DND-41 (cell line): ENCODE measurements at regions not wholly inside any gene's neighbourhood (a gene's known extent, or its start where the extent isn't known, plus 50 kb on each side); places are given as distances from the start of the nearest gene placed in this dataset.

Source experiments
- ATAC-seq: fragments of 200-7000 bp; cut with Tn5 transposase; 3 replicates; pipeline ENCODE4 v1.9.1; 2021; ENCODE audit warnings: low read depth; ENCODE audit not compliant: insufficient read depth
- DNase-seq: peaks from one replicate; pipeline ENCODE4 v3.0.0-alpha.2; 2020
- H2AFZ ChIP-seq: 2 replicates; pipeline ENCODE4 v1.6.0; 2012; ENCODE audit warnings: low read depth, low read length
- H3K27ac ChIP-seq: 2 replicates; pipeline ENCODE4 v1.5.1; 2012; ENCODE audit warnings: low read length, inconsistent platforms
- H3K27me3 ChIP-seq: fragments of 200-600 bp; sonication (generic); 2 replicates; pipeline ENCODE4 v1.6.0; 2012; ENCODE audit warnings: low read length, mild to moderate bottlenecking, inconsistent platforms; ENCODE audit not compliant: insufficient read depth, poor library complexity
- H3K36me3 ChIP-seq: 2 replicates; pipeline ENCODE4 v1.5.1; 2012; ENCODE audit warnings: low read length, inconsistent platforms; ENCODE audit not compliant: insufficient read depth
- H3K4me1 ChIP-seq: 2 replicates; pipeline ENCODE4 v1.5.1; 2012; ENCODE audit warnings: mild to moderate bottlenecking, low read length; ENCODE audit not compliant: insufficient read depth
- H3K4me2 ChIP-seq: 2 replicates; pipeline ENCODE4 v1.6.0; 2012; ENCODE audit warnings: mild to moderate bottlenecking, moderate library complexity, low read length, inconsistent platforms; ENCODE audit not compliant: insufficient read depth
- H3K4me3 ChIP-seq, 2 experiments: fragments of 200-600 bp in 1 of 2; shearing (Covaris generic) in 1 of 2; 2 replicates each; pipeline ENCODE4 v1.5.1; 2012 to 2016; ENCODE audit warnings: inconsistent platforms in 2 of 2, low read length in 2 of 2, mild to moderate bottlenecking in 2 of 2, low read depth in 1 of 2, moderate library complexity in 1 of 2
- H3K79me2 ChIP-seq: 2 replicates; pipeline ENCODE4 v1.6.0; 2012; ENCODE audit warnings: low read length, inconsistent platforms; ENCODE audit not compliant: insufficient read depth
- H3K9ac ChIP-seq: 2 replicates; pipeline ENCODE4 v1.6.0; 2012; ENCODE audit warnings: low read depth, mild to moderate bottlenecking, inconsistent platforms, low read length, moderate library complexity
- H3K9me3 ChIP-seq: 2 replicates; pipeline ENCODE4 v1.5.1; 2012; ENCODE audit warnings: low read length, moderate library complexity, mild to moderate bottlenecking, inconsistent platforms; ENCODE audit not compliant: insufficient read depth, severe bottlenecking
- H4K20me1 ChIP-seq: 2 replicates; pipeline ENCODE4 v1.6.0; 2012; ENCODE audit warnings: low read length; ENCODE audit not compliant: insufficient read depth
- CTCF ChIP-seq: IDR thresholded peaks from 2 replicates; pipeline ENCODE4 v1.5.1; 2012; ENCODE audit warnings: borderline replicate concordance, low read length, moderate library complexity, mild to moderate bottlenecking; ENCODE audit not compliant: poor library complexity, severe bottlenecking; ENCODE audit errors: extremely low read depth
- EZH2 ChIP-seq: IDR thresholded peaks from 3 replicates; pipeline ENCODE4 v1.6.1; 2012; ENCODE audit warnings: borderline replicate concordance, low read depth, mild to moderate bottlenecking, moderate library complexity, low read length, inconsistent platforms; ENCODE audit not compliant: severe bottlenecking

GRCh38 chr1:30054126-30054525 lies 669.3 kb downstream of the MATN1 start:
- no peaks in the 10 kb centered on the region for H4K20me1 ChIP-seq
- no peaks in the 10 kb centered on the region for H3K9me3 ChIP-seq

GRCh38 chr1:30052178-30052577 lies 671.2 kb downstream of the MATN1 start:
- Histone ChIP-seq H3K79me2 (no peaks in the 10 kb centered on the region), H4K20me1 (no peaks in the 10 kb centered on the region), H3K36me3 (no peaks in the 10 kb centered on the region), H2AFZ (no peak overlapping the region), H3K27me3 (peaks cover 12% of the 10 kb centered on the region), H3K4me2 (no peak overlapping the region), H3K9ac (no peak overlapping the region), H3K4me3 (no peak overlapping the region), H3K9me3 (no peaks in the 10 kb centered on the region), H3K27ac (no peak overlapping the region), H3K4me1 (no peaks in the 10 kb centered on the region)
- ATAC-seq, result no peak
- TF ChIP-seq CTCF, result no peak
- no peak for TF ChIP-seq EZH2
- DNase-seq, result no peak

More at GRCh38 chr1:30054126-30054525, 669.3 kb downstream of the MATN1 start:
- peaks cover 19% of the 10 kb centered on the region for H3K27me3 ChIP-seq
- TF ChIP-seq CTCF, result no peak
- TF ChIP-seq EZH2, result no peak
- no peaks in the 10 kb centered on the region for H3K4me1 ChIP-seq
- no peak overlapping the region for H3K27ac ChIP-seq
- no peak overlapping the region for H3K4me2 ChIP-seq
- no peak overlapping the region for H3K9ac ChIP-seq
- no peaks in the 10 kb centered on the region for H3K79me2 ChIP-seq
- no peak for ATAC-seq
- H3K4me3 ChIP-seq, result no peak overlapping the region
- no peak overlapping the region for H2AFZ ChIP-seq
- DNase-seq, result no peak
- no peaks in the 10 kb centered on the region for H3K36me3 ChIP-seq

- DNase-seq (no peak), ATAC-seq (no peak)
- Histone ChIP-seq H3K4me2 (no peak overlapping the region), H3K4me1 (no peaks in the 10 kb centered on the region), H3K9me3 (no peaks in the 10 kb centered on the region), H2AFZ (no peak overlapping the region), H3K36me3 (no peaks in the 10 kb centered on the region), H3K9ac (no peak overlapping the region), H3K27me3 (peaks cover 8% of the 10 kb centered on the region), H3K27ac (no peak overlapping the region), H3K79me2 (no peaks in the 10 kb centered on the region), H4K20me1 (no peaks in the 10 kb centered on the region), H3K4me3 (no peak overlapping the region)
- TF ChIP-seq CTCF, result no peak
- no peak for TF ChIP-seq EZH2
These were observed 671.6 kb downstream of the MATN1 start for GRCh38 chr1:30051777-30052176.
